ENCODE measurements at regions not wholly inside any gene's neighbourhood (a gene's known extent, or its start where the extent isn't known, plus 50 kb on each side); places are given as distances from the start of the nearest gene placed in this dataset.

- TF ChIP-seq MEIS2 (IDR thresholded peaks at IDR 0.05; ENCODE audit: partially characterized antibody) = peak; percentile 58
- peak in 1 of 2 experiments; percentile 56; a peak in 2 of 4 replicates for TF ChIP-seq RAD21 (CRISPR knock-in tag; conservative IDR thresholded peaks at IDR 0.05 in 1 of 2, IDR thresholded peaks at IDR 0.05 in 1 of 2)
- no peak for TF ChIP-seq ZNF143 (CRISPR knock-in tag; IDR thresholded peaks at IDR 0.05)
- no peak for TF ChIP-seq ESRRA (IDR thresholded peaks at IDR 0.05; ENCODE audit: borderline replicate concordance, low read depth)
- no peak for TF ChIP-seq MTA1 (IDR thresholded peaks at IDR 0.05; ENCODE audit: borderline replicate concordance)
- TF ChIP-seq ARID2 (IDR thresholded peaks at IDR 0.05) = no peak
- no peak for TF ChIP-seq ZNF197 (CRISPR knock-in tag; IDR thresholded peaks at IDR 0.05; ENCODE audit: low read depth)
- TF ChIP-seq ZNF24 (IDR thresholded peaks at IDR 0.05) = peak; percentile 57; the same call in 1 of the 2 replicates
- no peak for TF ChIP-seq ZFP1 (CRISPR knock-in tag; IDR thresholded peaks at IDR 0.05)
- TF ChIP-seq ZNF785 (CRISPR knock-in tag; IDR thresholded peaks at IDR 0.05) = no peak
- TF ChIP-seq KDM1A (IDR thresholded peaks at IDR 0.05) = no peak
- TF ChIP-seq POLR3A (IDR thresholded peaks at IDR 0.05; ENCODE audit: borderline replicate concordance, extremely low read depth, insufficient read depth, insufficient read length) = no peak
- TF ChIP-seq, protein P1, sequence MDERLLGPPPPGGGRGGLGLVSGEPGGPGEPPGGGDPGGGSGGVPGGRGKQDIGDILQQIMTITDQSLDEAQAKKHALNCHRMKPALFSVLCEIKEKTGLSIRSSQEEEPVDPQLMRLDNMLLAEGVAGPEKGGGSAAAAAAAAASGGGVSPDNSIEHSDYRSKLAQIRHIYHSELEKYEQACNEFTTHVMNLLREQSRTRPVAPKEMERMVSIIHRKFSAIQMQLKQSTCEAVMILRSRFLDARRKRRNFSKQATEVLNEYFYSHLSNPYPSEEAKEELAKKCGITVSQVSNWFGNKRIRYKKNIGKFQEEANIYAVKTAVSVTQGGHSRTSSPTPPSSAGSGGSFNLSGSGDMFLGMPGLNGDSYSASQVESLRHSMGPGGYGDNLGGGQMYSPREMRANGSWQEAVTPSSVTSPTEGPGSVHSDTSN (CRISPR knock-in tag; IDR thresholded peaks at IDR 0.05; ENCODE audit: low read depth) = no peak
- TF ChIP-seq, protein P1 (tag; conservative IDR thresholded peaks at IDR 0.05; ENCODE audit: low read depth) = peak; percentile 38
- TF ChIP-seq, protein P2, sequence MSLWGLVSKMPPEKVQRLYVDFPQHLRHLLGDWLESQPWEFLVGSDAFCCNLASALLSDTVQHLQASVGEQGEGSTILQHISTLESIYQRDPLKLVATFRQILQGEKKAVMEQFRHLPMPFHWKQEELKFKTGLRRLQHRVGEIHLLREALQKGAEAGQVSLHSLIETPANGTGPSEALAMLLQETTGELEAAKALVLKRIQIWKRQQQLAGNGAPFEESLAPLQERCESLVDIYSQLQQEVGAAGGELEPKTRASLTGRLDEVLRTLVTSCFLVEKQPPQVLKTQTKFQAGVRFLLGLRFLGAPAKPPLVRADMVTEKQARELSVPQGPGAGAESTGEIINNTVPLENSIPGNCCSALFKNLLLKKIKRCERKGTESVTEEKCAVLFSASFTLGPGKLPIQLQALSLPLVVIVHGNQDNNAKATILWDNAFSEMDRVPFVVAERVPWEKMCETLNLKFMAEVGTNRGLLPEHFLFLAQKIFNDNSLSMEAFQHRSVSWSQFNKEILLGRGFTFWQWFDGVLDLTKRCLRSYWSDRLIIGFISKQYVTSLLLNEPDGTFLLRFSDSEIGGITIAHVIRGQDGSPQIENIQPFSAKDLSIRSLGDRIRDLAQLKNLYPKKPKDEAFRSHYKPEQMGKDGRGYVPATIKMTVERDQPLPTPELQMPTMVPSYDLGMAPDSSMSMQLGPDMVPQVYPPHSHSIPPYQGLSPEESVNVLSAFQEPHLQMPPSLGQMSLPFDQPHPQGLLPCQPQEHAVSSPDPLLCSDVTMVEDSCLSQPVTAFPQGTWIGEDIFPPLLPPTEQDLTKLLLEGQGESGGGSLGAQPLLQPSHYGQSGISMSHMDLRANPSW (CRISPR knock-in tag; IDR thresholded peaks at IDR 0.05) = no peak
- no peak for TF ChIP-seq ELF1 (tag; IDR thresholded peaks at IDR 0.05)
- TF ChIP-seq SMAD1 (IDR thresholded peaks at IDR 0.05; ENCODE audit: low read depth, low read length, partially characterized antibody) = no peak
- TF ChIP-seq THRB (CRISPR knock-in tag; conservative IDR thresholded peaks at IDR 0.05) = no peak
- TF ChIP-seq MIER1 (IDR thresholded peaks at IDR 0.05; ENCODE audit: low read depth) = no peak
- no peak for TF ChIP-seq KAT7 (CRISPR knock-in tag; IDR thresholded peaks at IDR 0.05; ENCODE audit: borderline replicate concordance)
Measured at GRCh38 chr6:106807947-106808611, 166.4 kb downstream of the CD24 start (continued).

Measured in K562 (cell line).